ENCODE measurements at regions not wholly inside any gene's neighbourhood (a gene's known extent, or its start where the extent isn't known, plus 50 kb on each side); places are given as distances from the start of the nearest gene placed in this dataset.
"Not testable (repeated sequence)": the region's sequence is repeated elsewhere in the genome, so short reads cannot be mapped to it uniquely, and the experiment has no call there.

- DNase-seq (no peak), ATAC-seq (no peak)
- intact Hi-C loops (cut with DNase I, micrococcal nuclease) = no loop called here
Measured at GRCh38 chr12:87253157-87253556, 776.0 kb downstream of the C12orf50 start.

- DNase-seq (no peak), ATAC-seq (no peak)
- intact Hi-C loops (cut with DNase I, micrococcal nuclease) = no loop called here
Measured at GRCh38 chr12:87246726-87247125, 782.5 kb downstream of the C12orf50 start.

- intact Hi-C loops (cut with DNase I, micrococcal nuclease) = no loop called here
- ATAC-seq = no peak
Measured at GRCh38 chr12:87238466-87238865, 790.7 kb downstream of the C12orf50 start.

GRCh38 chr12:87234898-87235297, 794.3 kb downstream of the C12orf50 start:
- no peak for DNase-seq
- no peak for ATAC-seq
- intact Hi-C loops (cut with DNase I, micrococcal nuclease) = no loop called here

More at GRCh38 chr12:87238466-87238865, 790.7 kb downstream of the C12orf50 start:
- DNase-seq = no peak

- no peak for DNase-seq
- ATAC-seq = no peak
- intact Hi-C loops (cut with DNase I, micrococcal nuclease) = no loop called here
Measured at GRCh38 chr12:87233671-87234070, 795.5 kb downstream of the C12orf50 start.

- intact Hi-C loops (cut with DNase I, micrococcal nuclease) = no loop called here
- ATAC-seq (no peak), DNase-seq (no peak)
Measured at GRCh38 chr12:87231818-87232217, 797.4 kb downstream of the C12orf50 start.

GRCh38 chr12:87230441-87230840, 798.8 kb downstream of the C12orf50 start:
- DNase-seq = no peak
- intact Hi-C loops (cut with DNase I, micrococcal nuclease) = no loop called here
- no peak for ATAC-seq

- intact Hi-C loops (cut with DNase I, micrococcal nuclease) = no loop called here
- ATAC-seq = no peak
- no peak for DNase-seq
Measured at GRCh38 chr12:87227162-87227561, 802.0 kb downstream of the C12orf50 start.

GRCh38 chr12:87217491-87217890, 811.7 kb downstream of the C12orf50 start:
- DNase-seq (no peak), ATAC-seq (no peak)
- intact Hi-C loops (cut with DNase I, micrococcal nuclease) = no loop called here

GRCh38 chr12:87216436-87216835, 812.8 kb downstream of the C12orf50 start:
- intact Hi-C loops (cut with DNase I, micrococcal nuclease) = no loop called here
- ATAC-seq (no peak), DNase-seq (no peak)

GRCh38 chr12:87202189-87202588, 827.0 kb downstream of the C12orf50 start:
- DNase-seq (no peak), ATAC-seq (no peak)
- intact Hi-C loops (cut with DNase I, micrococcal nuclease) = no loop called here

GRCh38 chr12:87201598-87201997, 827.6 kb downstream of the C12orf50 start:
- ATAC-seq (no peak), DNase-seq (no peak)
- intact Hi-C loops (cut with DNase I, micrococcal nuclease) = no loop called here

- intact Hi-C loops (cut with DNase I, micrococcal nuclease) = no loop called here
- ATAC-seq (no peak), DNase-seq (no peak)
Measured at GRCh38 chr12:87200289-87200979, 828.8 kb downstream of the C12orf50 start.

- intact Hi-C loops (cut with DNase I, micrococcal nuclease) = no loop called here
Measured at GRCh38 chr12:87198181-87198580, 831.0 kb downstream of the C12orf50 start.

GRCh38 chr12:87196321-87196720, 832.9 kb downstream of the C12orf50 start:
- intact Hi-C loops (cut with DNase I, micrococcal nuclease) = no loop called here
- DNase-seq (no peak), ATAC-seq (no peak)

More at GRCh38 chr12:87198181-87198580, 831.0 kb downstream of the C12orf50 start:
- ATAC-seq (no peak), DNase-seq (no peak)

GRCh38 chr12:87194389-87194788, 834.8 kb downstream of the C12orf50 start:
- intact Hi-C loops (cut with DNase I, micrococcal nuclease); DNase-seq; ATAC-seq: not testable (repeated sequence)

- DNase-seq = no peak
- no peak for ATAC-seq
- intact Hi-C loops (cut with DNase I, micrococcal nuclease) = no loop called here
Measured at GRCh38 chr12:87185367-87185766, 843.8 kb downstream of the C12orf50 start.

GRCh38 chr12:87182696-87183233, 846.4 kb downstream of the C12orf50 start:
- DNase-seq (no peak), ATAC-seq (no peak)
- intact Hi-C loops (cut with DNase I, micrococcal nuclease) = no loop called here

- intact Hi-C loops (cut with DNase I, micrococcal nuclease) = no loop called here
- ATAC-seq (no peak), DNase-seq (no peak)
Measured at GRCh38 chr12:87171356-87171755, 857.8 kb downstream of the C12orf50 start.

GRCh38 chr12:87169010-87169409, 860.2 kb downstream of the C12orf50 start:
- intact Hi-C loops (cut with DNase I, micrococcal nuclease) = no loop called here
- ATAC-seq (no peak), DNase-seq (no peak)

All from left colon (tissue), 2 donors.